SU-DHL-6 (cell line): ENCODE measurements at regions not wholly inside any gene's neighbourhood (a gene's known extent, or its start where the extent isn't known, plus 50 kb on each side); places are given as distances from the start of the nearest gene placed in this dataset.

ENCODE experiments used
- EZH2phosphoT487 ChIP-seq: fragments of 200-600 bp; sonication (generic), shearing (Covaris generic); conservative IDR thresholded peaks from 2 replicates; pipeline ENCODE4 v1.6.1; 2018; ENCODE audit warnings: mild to moderate bottlenecking, antibody characterized with exemption, low read length, moderate library complexity, mixed read lengths
- TF ChIP-seq, protein P1 (sequence below): fragments of 200-600 bp; sonication (generic); IDR thresholded peaks from one replicate; pipeline ENCODE4 v1.5.1; 2017; ENCODE audit warnings: antibody characterized with exemption, mild to moderate bottlenecking, low read length, moderate library complexity; ENCODE audit not compliant: insufficient read depth, poor library complexity, severe bottlenecking

GRCh38 chr4:125801373-125801772 lies 486.6 kb downstream of the FAT4 start:
- no peak for TF ChIP-seq EZH2phosphoT487
- TF ChIP-seq, protein P1, sequence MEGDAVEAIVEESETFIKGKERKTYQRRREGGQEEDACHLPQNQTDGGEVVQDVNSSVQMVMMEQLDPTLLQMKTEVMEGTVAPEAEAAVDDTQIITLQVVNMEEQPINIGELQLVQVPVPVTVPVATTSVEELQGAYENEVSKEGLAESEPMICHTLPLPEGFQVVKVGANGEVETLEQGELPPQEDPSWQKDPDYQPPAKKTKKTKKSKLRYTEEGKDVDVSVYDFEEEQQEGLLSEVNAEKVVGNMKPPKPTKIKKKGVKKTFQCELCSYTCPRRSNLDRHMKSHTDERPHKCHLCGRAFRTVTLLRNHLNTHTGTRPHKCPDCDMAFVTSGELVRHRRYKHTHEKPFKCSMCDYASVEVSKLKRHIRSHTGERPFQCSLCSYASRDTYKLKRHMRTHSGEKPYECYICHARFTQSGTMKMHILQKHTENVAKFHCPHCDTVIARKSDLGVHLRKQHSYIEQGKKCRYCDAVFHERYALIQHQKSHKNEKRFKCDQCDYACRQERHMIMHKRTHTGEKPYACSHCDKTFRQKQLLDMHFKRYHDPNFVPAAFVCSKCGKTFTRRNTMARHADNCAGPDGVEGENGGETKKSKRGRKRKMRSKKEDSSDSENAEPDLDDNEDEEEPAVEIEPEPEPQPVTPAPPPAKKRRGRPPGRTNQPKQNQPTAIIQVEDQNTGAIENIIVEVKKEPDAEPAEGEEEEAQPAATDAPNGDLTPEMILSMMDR = no peak
